Caki2 (cell line): ENCODE measurements at regions not wholly inside any gene's neighbourhood (a gene's known extent, or its start where the extent isn't known, plus 50 kb on each side); places are given as distances from the start of the nearest gene placed in this dataset.
"Not testable (repeated sequence)": the region's sequence is repeated elsewhere in the genome, so short reads cannot be mapped to it uniquely, and the experiment has no call there.

ENCODE experiments used
- DNase-seq: peaks from one replicate; pipeline ENCODE4 v3.0.0-alpha.2; 2015; ENCODE audit warnings: low read depth
- in situ Hi-C: cut with HindIII; loops from 2 replicates; pipeline ENCODE4 v1.10.0; 2016; ENCODE audit warnings: low sequenced_read_pairs, low pct_unique_long_range_greater_than_20kb, mixed read lengths

DNA sequence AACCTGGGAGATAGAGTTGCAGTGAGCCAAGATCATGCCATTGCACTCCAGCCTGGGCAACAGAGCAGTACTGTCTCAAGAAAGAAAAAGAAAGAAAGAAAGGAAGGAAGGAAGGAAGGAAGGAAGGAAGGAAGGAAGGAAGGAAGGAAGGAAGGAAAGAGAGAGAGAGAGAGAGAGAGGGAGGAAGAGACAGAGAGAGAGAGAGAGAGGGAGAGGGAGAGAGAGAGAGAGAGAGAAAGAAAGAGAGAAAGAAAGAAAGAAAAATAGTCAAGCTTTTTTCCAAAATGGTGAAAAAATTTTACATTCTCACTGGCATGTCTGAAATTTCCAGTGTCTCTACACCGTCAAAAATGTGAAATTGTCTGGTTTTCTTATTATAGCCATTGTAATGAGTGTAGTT, 138.9 kb downstream of the OR13H1 start:
- in situ Hi-C loops, DNase-seq: not testable (repeated sequence)

DNA sequence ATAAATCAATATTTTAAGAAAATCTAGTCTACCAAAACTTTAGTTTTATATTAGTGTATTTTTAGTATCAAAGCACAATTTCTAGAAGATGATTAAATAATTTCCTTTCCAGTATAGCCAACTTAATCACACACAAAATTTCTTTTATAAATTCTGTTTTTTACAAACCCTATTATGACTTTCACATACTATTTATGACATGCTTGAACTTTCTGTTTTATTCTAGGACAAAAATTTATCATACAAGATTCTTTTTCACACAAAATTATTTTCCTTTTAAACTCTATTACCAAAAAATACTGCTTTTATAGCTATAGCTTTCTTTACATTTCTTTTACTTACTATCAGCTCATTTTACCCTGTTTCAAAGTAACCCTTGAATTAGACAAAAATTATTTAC, 149.5 kb downstream of the OR13H1 start:
- in situ Hi-C loops: no loop called here

DNA sequence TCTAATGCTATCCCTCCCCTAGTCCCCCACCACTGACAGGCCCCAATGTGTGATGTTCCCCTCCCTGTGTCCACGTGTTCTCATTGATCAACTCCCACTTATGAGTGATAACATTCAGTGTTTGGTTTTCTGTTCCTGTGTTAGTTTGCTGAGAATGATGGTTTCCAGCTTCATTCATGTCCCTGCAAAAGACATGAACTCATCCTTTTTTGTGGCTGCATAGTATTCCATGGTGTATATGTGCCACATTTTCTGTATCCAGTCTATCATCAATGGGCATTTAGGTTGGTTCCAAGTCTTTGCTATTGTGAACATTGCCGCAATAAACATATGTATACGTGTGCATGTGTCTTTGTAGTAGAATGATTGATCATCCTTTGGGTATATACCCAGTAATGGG, 153.1 kb downstream of the OR13H1 start:
- in situ Hi-C loops, DNase-seq: not testable (repeated sequence)

More for the DNA sequence above, 149.5 kb downstream of the OR13H1 start:
- DNase-seq: no peak

DNA sequence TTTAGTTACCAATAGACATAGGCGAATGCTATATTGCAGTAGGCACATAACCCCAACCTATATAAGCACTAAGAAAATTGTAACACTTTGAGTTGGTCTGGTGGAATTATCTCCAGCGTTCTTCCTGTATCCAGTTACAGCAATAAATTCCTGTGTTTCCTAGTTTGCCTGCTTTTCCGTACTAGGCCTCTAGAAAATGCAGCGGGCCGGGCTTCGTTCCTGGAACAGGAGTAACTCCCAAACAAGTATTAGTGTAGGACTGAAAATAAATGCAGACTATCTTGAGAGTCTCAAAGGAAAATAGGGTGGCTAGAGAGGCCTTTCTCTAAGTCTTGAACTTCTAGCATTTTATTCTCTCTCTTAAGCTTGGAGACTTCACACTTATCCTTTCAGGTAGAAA, 159.8 kb downstream of the OR13H1 start:
- in situ Hi-C loops: no loop called here
- no peak for DNase-seq

DNA sequence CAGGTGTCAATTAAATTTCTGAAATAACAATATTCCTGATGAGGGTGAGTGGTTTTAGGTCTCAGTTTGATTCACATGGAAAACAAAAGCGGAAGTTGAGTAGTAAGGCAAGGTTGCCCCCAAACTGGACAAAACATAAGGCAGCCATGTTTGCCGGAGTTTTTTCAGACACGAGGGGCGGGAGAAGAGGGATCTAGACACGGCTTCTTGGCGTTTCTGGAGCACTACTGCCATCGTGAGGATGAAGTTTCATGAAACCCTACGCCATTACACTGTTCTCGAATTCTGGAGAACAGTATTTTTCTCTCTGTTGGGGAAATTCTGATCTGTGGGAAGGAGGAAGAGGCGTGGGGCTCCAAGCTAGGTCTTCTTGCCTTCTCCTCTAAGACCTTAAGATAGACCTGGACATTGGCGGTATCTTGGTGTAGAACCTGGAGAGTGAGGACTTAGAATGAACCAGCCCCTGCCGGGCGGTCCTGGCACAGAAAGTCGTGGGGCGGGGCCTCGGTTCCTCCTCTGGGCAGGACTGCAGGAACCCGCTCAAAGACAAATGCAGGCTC, 160.3 kb downstream of the OR13H1 start:
- DNase-seq: no peak
- in situ Hi-C loops: no loop called here

DNA sequence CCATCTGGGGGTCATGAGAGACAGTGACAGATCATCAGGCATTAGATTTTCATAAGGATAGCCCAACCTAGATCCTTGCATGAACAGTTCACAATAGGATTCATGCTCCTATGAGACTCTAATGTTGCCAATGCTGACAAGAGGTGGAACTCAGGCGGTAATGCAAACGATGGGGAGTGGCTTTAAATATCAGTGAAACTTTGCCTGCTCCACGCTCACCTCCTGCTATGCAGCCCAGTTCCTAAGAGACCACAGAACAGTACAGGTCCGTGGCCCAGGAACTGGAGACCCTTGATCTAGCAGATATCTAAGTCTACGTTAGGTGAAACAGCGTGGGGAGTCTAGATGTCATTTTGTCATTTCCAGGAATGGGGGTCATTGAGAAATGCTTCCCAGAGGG, 165.7 kb downstream of the OR13H1 start:
- in situ Hi-C loops: no loop called here

DNA sequence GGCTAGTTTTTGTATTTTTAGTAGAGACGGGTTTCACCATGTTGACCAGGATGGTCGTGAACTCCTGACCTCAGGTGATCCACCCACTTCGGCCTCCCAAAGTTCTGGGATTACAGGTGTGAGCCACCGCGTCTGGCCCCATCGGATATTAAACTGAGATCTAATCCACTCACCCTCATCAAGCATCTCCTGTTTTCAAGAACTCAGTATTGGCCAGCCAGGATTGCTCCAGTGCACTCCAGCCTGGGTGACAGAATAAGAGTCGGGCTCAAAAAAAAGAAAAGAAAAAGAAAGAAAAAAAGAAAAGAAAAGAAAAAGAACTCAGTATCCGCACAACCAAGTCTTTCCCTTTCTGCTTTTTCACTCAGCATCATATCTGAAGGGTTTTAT, 167.6 kb downstream of the OR13H1 start:
- DNase-seq: no peak
- in situ Hi-C loops: no loop called here

More for the DNA sequence above, 165.7 kb downstream of the OR13H1 start:
- no peak for DNase-seq

DNA sequence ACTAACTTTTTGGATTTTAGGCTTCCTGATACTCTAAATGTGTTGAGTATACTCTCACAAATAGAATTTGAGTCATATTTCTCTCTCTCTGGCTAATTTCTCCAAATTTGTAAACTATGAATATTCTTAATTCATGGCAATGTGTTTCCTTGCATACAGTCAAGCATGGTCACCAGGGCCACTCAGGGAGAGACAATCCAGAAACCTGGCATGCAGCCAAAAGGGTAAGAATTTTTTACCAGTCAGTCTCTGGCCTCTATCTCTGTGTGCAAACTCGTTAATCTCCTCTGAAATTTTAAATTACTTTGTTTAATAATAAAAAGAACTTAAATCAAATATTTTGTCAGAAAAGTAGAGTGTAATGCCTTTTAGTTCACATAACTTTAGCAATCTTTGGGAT, 179.8 kb downstream of the OR13H1 start:
- in situ Hi-C loops: no loop called here
- no peak for DNase-seq

DNA sequence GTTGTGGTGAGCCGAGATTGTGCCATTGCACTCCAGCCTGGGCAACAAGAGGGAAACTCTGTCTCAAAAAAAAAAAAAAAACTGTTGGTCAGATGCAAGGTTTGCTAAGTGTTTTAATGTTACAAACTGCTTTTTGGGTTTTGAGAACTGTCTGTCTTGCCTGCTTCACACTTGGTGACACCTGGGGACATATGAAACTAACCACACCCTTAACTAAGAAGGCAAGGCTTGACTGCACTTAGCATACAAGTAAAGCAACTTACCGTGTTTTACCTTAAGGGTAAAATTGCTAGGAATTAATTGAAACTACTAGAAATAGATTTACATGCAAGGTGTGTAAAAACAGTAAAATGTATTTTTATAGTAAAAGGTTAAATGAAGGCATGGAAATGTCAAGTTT, 180.4 kb downstream of the OR13H1 start:
- no peak for DNase-seq
- in situ Hi-C loops: no loop called here

DNA sequence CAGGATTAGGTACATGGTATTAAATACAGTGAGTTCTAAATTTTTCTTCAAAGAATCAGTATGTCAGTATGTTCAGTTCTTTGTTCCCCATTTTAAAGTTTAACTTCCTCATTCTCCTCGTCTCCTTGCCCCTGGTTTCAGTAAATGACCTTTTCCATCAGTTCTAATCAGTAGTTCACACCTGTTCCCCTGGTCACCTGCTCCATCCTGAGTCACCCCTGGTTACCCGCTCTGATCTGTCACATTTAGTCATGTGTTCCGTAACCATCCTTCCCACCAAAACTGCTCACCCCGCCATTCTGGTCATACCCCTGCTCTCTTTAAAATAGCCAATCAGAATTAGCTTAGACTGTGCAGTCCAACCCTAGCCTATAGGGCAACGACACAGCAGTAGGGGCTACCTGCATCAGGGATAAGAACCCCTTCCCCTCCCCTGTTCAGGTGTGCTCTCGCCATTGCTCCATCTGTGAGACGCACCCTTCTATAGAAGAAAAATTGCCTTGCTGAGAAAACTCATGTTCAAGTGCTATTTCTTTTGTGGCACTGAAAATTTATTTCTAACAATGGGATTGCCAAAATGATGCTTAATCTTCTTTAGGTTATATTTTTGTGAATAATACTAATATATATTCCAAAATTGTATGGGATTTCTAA, 181.3 kb downstream of the OR13H1 start:
- in situ Hi-C loops: no loop called here
- DNase-seq: no peak

DNA sequence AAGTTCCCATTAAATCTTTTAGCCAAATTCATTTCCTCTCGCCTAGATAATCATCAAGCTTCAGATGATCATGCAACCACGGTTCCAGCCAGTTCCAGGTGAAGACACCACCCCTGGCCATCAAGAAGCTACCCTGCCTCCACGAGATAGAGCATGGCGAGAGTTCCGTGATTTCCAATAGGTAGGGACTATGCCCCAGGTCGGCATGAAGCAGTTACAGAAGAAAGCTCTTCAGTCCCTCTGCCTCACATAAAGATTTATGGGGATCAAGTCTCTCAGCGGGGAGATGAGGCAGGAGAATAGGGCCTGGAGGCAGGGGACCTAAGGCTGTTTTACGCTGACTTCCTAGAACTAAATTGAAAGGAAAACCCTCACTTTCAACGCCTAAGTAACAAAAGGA, 183.9 kb downstream of the OR13H1 start:
- in situ Hi-C loops: no loop called here

DNA sequence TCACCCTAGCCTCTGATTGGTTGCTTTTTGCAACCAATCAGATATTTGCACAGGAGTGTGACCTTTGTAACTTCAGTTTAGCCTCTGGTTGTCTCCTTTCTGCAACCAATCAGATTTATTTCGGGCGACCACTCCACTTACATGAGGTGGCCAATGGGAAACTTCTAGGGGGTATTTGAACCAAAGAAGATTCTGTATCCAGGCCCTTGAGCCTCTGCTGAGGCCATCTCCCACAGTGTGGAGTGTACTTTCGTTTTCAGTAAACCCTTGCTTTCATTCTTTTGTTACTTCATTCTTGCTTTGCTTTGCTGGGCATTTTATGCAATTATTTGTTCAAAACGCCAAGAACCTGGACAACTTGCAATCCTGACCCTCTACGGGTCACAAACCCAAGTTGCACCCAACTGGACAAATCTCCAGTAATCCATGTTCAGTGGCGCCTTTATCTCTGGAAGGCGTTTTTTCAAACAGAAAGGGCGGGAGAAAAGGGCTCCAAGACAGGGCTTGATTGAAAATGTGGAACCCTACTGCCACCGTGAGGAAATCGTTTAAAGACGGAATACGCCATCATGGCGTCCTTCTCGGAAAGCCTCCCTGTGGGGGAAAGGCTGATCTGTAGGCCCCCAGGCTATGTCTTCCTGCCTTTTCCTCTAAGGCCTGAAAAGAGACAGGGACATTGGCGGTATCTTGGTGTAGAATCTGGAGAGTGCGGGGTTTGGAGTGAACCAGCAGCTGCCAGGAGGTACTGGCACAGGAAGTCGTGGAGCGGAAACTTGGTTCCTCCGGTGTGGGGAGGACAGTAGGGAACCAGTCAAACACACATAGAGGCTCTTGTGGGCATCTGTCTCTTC, 184.6 kb downstream of the OR13H1 start:
- no peak for DNase-seq
- in situ Hi-C loops: no loop called here

More for the DNA sequence above, 183.9 kb downstream of the OR13H1 start:
- DNase-seq: no peak

DNA sequence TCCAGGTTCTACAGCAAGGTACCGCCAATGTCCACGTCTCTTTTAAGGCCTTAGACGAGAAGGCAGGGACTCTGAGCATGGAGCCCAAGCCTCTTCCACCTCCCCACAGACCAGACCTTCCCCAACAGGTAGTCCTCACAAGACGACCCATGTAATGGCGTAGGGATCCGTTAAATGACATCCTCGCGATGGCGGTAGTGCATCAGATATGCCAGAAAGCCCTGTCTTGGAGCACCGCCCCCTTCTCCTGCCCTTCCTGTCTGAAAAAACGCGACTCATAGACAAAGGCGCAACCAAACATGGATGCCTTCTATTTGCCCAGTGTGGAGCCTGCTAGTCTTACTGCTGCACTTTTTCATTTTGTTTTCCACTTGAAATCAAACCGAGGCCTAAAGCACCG, 185.4 kb downstream of the OR13H1 start:
- in situ Hi-C loops: no loop called here
- DNase-seq: no peak

DNA sequence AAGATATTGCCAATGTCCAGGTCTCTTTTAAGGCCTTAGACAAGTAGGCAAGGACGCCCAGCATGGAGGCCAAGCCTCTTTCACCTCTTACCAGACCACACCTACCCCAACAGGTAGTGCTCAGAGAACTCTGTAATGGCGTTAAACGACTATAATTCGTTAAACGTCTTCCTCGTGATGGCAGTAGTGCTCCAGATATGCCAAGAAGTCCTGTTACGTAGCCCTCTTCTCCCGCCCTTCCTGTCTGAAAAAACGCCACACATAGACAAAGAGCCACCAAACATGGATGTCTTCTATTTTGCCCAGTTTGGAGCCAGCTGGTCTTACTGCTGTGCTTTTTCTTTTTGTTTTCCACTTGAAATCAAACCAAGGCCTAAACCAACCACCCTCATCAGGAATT, 190.7 kb downstream of the OR13H1 start:
- no peak for DNase-seq

DNA sequence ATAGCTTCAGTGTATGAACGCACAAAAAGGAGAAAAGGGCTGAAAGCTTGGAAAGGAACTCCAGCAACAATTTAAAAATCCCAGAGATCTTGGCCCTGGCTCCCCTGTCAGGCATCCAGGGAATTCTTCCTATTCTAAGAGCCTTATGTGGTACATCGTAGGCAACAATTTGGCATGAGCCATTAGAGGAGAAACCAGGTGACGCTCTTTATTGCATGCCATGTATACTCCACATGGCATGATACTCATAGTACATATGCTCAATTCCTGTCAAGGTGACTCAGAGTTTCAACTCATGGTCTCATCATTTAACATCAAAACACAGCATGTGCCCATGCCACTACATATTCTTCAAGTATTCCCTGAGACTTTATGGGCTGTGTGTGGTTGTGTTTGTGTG, 191.3 kb downstream of the OR13H1 start:
- DNase-seq: no peak
- in situ Hi-C loops: no loop called here

More for the DNA sequence above, 190.7 kb downstream of the OR13H1 start:
- in situ Hi-C loops: no loop called here

DNA sequence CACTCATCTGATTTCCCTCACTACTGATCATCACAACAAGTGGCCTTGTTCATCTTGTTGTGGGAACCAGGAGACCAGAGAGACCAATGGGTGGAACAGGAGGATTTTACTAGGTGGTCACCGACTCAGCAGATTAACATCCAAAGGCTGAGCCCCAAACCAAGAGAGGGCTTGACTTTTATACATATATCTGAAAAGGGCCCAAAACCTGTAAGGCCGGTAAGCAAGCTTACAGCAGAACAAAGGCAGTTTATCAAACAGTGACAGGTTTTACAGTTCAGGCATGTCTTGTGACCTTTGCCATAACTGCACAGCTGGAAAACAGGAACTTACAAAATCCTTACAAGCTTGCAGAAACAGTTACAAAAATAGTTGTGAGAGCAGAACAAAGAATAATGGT, 195.9 kb downstream of the OR13H1 start:
- DNase-seq: no peak
- in situ Hi-C loops: no loop called here

DNA sequence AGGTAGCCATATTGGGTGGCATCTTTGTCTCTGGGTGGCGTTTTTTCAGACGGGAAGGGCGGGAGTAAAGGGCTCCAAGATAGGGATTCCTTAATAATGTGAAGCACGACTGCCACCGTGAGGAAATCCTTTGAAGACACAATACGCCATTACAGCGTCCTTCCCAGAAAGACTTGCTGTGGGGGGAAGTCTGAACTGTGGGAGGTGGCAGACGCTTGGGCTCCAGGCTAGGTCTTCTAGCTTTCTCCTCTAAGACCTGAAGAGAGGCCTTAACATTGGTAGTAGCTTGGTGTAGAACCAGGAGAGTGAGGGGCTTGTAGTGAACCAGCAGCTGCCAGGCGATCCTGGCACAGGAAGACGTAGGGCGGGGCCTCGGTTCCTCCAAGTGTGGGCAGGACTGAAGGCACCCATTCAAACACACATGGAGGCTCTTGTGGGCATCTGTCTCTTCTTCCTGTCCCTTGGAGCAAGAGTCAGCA, 197.3 kb downstream of the OR13H1 start:
- in situ Hi-C loops: no loop called here
- DNase-seq: no peak

DNA sequence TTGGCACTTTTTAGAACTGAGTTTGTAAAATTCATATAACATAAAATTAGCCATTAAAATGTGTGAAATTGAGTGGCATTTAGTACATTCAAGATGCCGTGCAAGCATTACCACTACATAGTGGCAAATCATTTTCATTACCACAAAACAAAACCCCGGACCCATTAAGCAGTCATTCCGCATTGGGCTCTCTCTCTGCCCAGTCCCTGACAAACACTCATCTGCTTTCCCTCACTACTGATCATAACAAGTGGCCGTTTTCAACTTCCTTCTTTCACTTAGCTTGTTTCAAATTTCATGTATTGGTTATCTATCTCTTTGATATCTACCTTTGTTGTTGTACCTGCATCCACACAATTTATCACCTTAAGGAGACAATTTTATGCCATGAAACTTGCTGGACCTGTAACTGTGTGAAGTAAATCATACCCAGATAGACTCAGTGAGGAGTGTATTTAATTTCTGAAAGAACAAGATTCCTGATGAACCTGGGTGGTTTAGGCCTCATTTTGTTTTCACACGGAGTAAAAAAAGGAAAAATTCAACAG, 202.1 kb downstream of the OR13H1 start:
- in situ Hi-C loops: no loop called here
- DNase-seq: no peak

DNA sequence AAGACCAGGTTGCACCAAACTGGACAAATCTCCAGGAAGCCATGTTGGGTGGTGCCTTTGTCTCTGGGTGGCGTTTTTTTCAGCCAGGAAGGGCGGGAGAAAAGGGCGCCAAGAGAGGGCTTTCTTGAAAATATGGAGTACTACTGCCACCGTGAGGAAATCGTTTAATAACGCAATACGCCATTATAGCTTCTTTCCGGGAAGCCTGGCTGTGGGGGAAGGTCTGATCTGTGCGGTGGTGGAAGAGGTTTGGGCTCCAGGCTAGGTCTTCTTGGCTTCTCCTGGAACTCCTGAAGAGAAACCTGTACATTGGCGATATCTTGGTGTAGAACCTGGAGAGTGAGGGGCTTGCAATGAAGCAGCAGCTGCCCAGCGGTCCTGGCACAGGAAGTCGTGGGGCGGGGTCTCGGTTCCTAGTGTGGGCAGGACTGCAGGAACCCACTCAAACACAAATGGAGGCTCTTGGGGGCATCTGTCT, 202.7 kb downstream of the OR13H1 start:
- in situ Hi-C loops: no loop called here
- DNase-seq: no peak
